ENCODE measurements at regions not wholly inside any gene's neighbourhood (a gene's known extent, or its start where the extent isn't known, plus 50 kb on each side); places are given as distances from the start of the nearest gene placed in this dataset.

- Histone ChIP-seq H3K36me3 (ENCODE audit: control insufficient read depth, insufficient read depth, low read length) (no peaks in the 10 kb centered on the region), H3K27me3 (ENCODE audit: control insufficient read depth, insufficient read depth, low read length) (no peaks in the 10 kb centered on the region), H3K4me3 (ENCODE audit: low read depth in 2 of 2, low read length in 2 of 2) (no peak overlapping the region), H3K9me3 (ENCODE audit: control insufficient read depth, insufficient read depth, low read depth, low read length) (no peaks in the 10 kb centered on the region), H3K27ac (ENCODE audit: low read length) (no peak overlapping the region), H3K4me1 (ENCODE audit: control insufficient read depth, insufficient read depth, low read length) (no peaks in the 10 kb centered on the region)
- no TSS peak for BruUV-seq (replicated peaks)
- ATAC-seq, result 0 out of 2 replicates have a peak, but pooled peaks have one; percentile 34
- POLR2A ChIA-PET, result no interaction called here
- in situ Hi-C loops (cut with HindIII; ENCODE audit: low pct_unique_long_range_greater_than_20kb, low sequenced_read_pairs) (no loop called here), intact Hi-C loops (cut with micrococcal nuclease; ENCODE audit: unreplicated experiment) (no loop called here)
- CTCF ChIA-PET, result no interaction called here
- no peak for DNase-seq (ENCODE audit: low read depth, low spot score)
- TF ChIP-seq CTCF (IDR thresholded peaks at IDR 0.05) (no peak), TCF7L2 (IDR thresholded peaks at IDR 0.05; ENCODE audit: low read depth, low read length) (peak; percentile 61)
Observed at GRCh38 chr17:71176928-71177443, 943.8 kb upstream of the SOX9 start.

GRCh38 chr17:71180801-71181385, 939.9 kb upstream of the SOX9 start:
- intact Hi-C loops (cut with micrococcal nuclease; ENCODE audit: unreplicated experiment), result no loop called here
- no peak overlapping the region for H3K4me3 ChIP-seq (ENCODE audit: low read depth in 2 of 2, low read length in 2 of 2)
- no peak for DNase-seq (ENCODE audit: low read depth, low spot score)
- no peaks in the 10 kb centered on the region for H3K36me3 ChIP-seq (ENCODE audit: control insufficient read depth, insufficient read depth, low read length)
- no peaks in the 10 kb centered on the region for H3K4me1 ChIP-seq (ENCODE audit: control insufficient read depth, insufficient read depth, low read length)
- in situ Hi-C loops (cut with HindIII; ENCODE audit: low pct_unique_long_range_greater_than_20kb, low sequenced_read_pairs), result no loop called here
- TF ChIP-seq POLR2AphosphoS5 (IDR thresholded peaks at IDR 0.05; ENCODE audit: low read depth, low read length) (no peak), TCF7L2 (IDR thresholded peaks at IDR 0.05; ENCODE audit: low read depth, low read length) (no peak), REST (IDR thresholded peaks at IDR 0.05; ENCODE audit: insufficient read depth in 1 of 2, low read depth in 2 of 2, low read length in 1 of 2) (no peak), SIN3A (IDR thresholded peaks at IDR 0.05; ENCODE audit: borderline replicate concordance, insufficient read depth, low read depth, low read length) (no peak), CTCF (IDR thresholded peaks at IDR 0.05) (no peak)
- H3K27me3 ChIP-seq (ENCODE audit: control insufficient read depth, insufficient read depth, low read length), result no peaks in the 10 kb centered on the region
- no peak overlapping the region for H3K27ac ChIP-seq (ENCODE audit: low read length)
- BruUV-seq (replicated peaks), result no TSS peak
- H3K9me3 ChIP-seq (ENCODE audit: control insufficient read depth, insufficient read depth, low read depth, low read length), result no peaks in the 10 kb centered on the region
- ATAC-seq, result no peak
- ChIA-PET POLR2A (no interaction called here), CTCF (no interaction called here)

Measured in Panc1 (cell line).